ENCODE measurements at regions not wholly inside any gene's neighbourhood (a gene's known extent, or its start where the extent isn't known, plus 50 kb on each side); places are given as distances from the start of the nearest gene placed in this dataset.

DNA sequence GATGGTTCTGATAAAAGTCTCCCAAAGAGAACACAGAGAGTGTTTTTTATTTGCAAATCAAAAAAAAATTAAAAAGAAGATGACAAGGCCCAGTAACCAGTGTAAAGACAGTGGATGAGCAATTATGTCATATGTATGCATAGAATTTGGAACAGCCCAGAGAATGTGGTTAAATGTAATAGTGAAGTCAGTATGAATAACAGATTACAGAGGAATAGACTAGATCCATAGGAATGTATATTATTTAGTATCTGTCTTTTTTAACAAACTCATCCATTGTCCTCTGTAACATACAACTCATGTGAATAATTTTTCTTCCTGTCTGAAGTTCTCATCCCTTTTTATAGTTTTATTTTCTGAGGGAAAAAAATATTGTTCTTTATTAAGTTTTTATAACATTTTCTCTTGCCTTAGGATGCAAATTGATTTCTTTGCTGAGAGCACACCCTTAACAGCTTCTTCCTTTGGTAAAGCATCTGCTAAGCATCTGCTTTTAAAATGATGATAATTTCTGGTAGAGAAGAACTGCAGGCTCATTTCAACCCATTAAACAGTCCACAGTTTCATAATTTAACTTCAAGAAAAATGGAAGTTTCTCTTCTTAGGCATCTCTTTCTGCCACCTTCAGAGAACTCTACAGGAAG, 266.5 kb upstream of the MTNR1B start:
- ATAC-seq: no peak
- no peak overlapping the region for H3K9ac ChIP-seq (ENCODE audit: insufficient read depth in 1 of 2, low read depth in 2 of 2, low read length in 2 of 2)
- DNase-seq (ENCODE audit: extremely low read depth in 1 of 4, low spot score in 3 of 4): no peak
- no peak overlapping the region for H3K4me2 ChIP-seq (ENCODE audit: insufficient read depth, low read length)
- peaks cover 2% of the 10 kb centered on the region; the same call in 1 of the 2 replicates for H3K9me3 ChIP-seq (replicated peaks; ENCODE audit: control insufficient read depth, insufficient read depth, low read depth, low read length)
- H4K20me1 ChIP-seq (replicated peaks; ENCODE audit: control insufficient read depth, insufficient read depth, low read length): no peaks in the 10 kb centered on the region
- H3K79me2 ChIP-seq (ENCODE audit: control insufficient read depth, insufficient read depth, low read length): no peaks in the 10 kb centered on the region
- no peak overlapping the region for H2AFZ ChIP-seq (ENCODE audit: low read depth, low read length)
- no peak for FAIRE-seq
- BruUV-seq (replicated peaks): no TSS peak
- no peak overlapping the region for H3K4me3 ChIP-seq
- no peaks in the 10 kb centered on the region for H3K4me1 ChIP-seq (replicated peaks in 1 of 2; ENCODE audit: control insufficient read depth in 2 of 2, insufficient read depth in 2 of 2, low read length in 2 of 2)
- ChIA-PET POLR2A (no interaction called here), CTCF (ENCODE audit: low intra/inter-chr PET ratio) (no interaction called here)
- no peak overlapping the region for H3K27ac ChIP-seq (ENCODE audit: extremely low read depth, low read depth, low read length)
- H3K27me3 ChIP-seq (ENCODE audit: control insufficient read depth in 2 of 2, insufficient read depth in 2 of 2, low read length in 2 of 2): no peaks in the 10 kb centered on the region
- no peaks in the 10 kb centered on the region for H3K9me1 ChIP-seq (ENCODE audit: control insufficient read depth, insufficient read depth, low read length)
- intact Hi-C loops (cut with micrococcal nuclease) (no loop called here), in situ Hi-C loops (cut with MboI) (no loop called here)
- H3K36me3 ChIP-seq (ENCODE audit: control insufficient read depth, insufficient read depth, low read length): no peaks in the 10 kb centered on the region
- TF ChIP-seq ARNT (IDR thresholded peaks at IDR 0.05) (no peak), JUN (IDR thresholded peaks at IDR 0.05; ENCODE audit: borderline replicate concordance, low read depth, low read length) (no peak), JUN (CRISPR knock-in tag; IDR thresholded peaks at IDR 0.05; ENCODE audit: borderline replicate concordance) (no peak), ZNF79 (CRISPR knock-in tag; IDR thresholded peaks at IDR 0.05; ENCODE audit: low read depth) (no peak), ZNF224 (CRISPR knock-in tag; IDR thresholded peaks at IDR 0.05) (no peak), NUFIP1 (IDR thresholded peaks at IDR 0.05; ENCODE audit: partially characterized antibody) (no peak), PTBP1 (IDR thresholded peaks at IDR 0.05; ENCODE audit: low read depth, low read length) (no peak)
- TF ChIP-seq, protein P1, sequence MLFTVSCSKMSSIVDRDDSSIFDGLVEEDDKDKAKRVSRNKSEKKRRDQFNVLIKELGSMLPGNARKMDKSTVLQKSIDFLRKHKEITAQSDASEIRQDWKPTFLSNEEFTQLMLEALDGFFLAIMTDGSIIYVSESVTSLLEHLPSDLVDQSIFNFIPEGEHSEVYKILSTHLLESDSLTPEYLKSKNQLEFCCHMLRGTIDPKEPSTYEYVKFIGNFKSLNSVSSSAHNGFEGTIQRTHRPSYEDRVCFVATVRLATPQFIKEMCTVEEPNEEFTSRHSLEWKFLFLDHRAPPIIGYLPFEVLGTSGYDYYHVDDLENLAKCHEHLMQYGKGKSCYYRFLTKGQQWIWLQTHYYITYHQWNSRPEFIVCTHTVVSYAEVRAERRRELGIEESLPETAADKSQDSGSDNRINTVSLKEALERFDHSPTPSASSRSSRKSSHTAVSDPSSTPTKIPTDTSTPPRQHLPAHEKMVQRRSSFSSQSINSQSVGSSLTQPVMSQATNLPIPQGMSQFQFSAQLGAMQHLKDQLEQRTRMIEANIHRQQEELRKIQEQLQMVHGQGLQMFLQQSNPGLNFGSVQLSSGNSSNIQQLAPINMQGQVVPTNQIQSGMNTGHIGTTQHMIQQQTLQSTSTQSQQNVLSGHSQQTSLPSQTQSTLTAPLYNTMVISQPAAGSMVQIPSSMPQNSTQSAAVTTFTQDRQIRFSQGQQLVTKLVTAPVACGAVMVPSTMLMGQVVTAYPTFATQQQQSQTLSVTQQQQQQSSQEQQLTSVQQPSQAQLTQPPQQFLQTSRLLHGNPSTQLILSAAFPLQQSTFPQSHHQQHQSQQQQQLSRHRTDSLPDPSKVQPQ (CRISPR knock-in tag; IDR thresholded peaks at IDR 0.05; ENCODE audit: borderline replicate concordance): no peak
- TF ChIP-seq, protein P2, sequence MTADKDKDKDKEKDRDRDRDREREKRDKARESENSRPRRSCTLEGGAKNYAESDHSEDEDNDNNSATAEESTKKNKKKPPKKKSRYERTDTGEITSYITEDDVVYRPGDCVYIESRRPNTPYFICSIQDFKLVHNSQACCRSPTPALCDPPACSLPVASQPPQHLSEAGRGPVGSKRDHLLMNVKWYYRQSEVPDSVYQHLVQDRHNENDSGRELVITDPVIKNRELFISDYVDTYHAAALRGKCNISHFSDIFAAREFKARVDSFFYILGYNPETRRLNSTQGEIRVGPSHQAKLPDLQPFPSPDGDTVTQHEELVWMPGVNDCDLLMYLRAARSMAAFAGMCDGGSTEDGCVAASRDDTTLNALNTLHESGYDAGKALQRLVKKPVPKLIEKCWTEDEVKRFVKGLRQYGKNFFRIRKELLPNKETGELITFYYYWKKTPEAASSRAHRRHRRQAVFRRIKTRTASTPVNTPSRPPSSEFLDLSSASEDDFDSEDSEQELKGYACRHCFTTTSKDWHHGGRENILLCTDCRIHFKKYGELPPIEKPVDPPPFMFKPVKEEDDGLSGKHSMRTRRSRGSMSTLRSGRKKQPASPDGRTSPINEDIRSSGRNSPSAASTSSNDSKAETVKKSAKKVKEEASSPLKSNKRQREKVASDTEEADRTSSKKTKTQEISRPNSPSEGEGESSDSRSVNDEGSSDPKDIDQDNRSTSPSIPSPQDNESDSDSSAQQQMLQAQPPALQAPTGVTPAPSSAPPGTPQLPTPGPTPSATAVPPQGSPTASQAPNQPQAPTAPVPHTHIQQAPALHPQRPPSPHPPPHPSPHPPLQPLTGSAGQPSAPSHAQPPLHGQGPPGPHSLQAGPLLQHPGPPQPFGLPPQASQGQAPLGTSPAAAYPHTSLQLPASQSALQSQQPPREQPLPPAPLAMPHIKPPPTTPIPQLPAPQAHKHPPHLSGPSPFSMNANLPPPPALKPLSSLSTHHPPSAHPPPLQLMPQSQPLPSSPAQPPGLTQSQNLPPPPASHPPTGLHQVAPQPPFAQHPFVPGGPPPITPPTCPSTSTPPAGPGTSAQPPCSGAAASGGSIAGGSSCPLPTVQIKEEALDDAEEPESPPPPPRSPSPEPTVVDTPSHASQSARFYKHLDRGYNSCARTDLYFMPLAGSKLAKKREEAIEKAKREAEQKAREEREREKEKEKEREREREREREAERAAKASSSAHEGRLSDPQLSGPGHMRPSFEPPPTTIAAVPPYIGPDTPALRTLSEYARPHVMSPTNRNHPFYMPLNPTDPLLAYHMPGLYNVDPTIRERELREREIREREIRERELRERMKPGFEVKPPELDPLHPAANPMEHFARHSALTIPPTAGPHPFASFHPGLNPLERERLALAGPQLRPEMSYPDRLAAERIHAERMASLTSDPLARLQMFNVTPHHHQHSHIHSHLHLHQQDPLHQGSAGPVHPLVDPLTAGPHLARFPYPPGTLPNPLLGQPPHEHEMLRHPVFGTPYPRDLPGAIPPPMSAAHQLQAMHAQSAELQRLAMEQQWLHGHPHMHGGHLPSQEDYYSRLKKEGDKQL (CRISPR knock-in tag; IDR thresholded peaks at IDR 0.05; ENCODE audit: borderline replicate concordance): no peak
- TF ChIP-seq, protein P3, sequence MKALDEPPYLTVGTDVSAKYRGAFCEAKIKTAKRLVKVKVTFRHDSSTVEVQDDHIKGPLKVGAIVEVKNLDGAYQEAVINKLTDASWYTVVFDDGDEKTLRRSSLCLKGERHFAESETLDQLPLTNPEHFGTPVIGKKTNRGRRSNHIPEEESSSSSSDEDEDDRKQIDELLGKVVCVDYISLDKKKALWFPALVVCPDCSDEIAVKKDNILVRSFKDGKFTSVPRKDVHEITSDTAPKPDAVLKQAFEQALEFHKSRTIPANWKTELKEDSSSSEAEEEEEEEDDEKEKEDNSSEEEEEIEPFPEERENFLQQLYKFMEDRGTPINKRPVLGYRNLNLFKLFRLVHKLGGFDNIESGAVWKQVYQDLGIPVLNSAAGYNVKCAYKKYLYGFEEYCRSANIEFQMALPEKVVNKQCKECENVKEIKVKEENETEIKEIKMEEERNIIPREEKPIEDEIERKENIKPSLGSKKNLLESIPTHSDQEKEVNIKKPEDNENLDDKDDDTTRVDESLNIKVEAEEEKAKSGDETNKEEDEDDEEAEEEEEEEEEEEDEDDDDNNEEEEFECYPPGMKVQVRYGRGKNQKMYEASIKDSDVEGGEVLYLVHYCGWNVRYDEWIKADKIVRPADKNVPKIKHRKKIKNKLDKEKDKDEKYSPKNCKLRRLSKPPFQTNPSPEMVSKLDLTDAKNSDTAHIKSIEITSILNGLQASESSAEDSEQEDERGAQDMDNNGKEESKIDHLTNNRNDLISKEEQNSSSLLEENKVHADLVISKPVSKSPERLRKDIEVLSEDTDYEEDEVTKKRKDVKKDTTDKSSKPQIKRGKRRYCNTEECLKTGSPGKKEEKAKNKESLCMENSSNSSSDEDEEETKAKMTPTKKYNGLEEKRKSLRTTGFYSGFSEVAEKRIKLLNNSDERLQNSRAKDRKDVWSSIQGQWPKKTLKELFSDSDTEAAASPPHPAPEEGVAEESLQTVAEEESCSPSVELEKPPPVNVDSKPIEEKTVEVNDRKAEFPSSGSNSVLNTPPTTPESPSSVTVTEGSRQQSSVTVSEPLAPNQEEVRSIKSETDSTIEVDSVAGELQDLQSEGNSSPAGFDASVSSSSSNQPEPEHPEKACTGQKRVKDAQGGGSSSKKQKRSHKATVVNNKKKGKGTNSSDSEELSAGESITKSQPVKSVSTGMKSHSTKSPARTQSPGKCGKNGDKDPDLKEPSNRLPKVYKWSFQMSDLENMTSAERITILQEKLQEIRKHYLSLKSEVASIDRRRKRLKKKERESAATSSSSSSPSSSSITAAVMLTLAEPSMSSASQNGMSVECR (CRISPR knock-in tag; IDR thresholded peaks at IDR 0.05): no peak

All from K562 (cell line).